ENCODE measurements at regions not wholly inside any gene's neighbourhood (a gene's known extent, or its start where the extent isn't known, plus 50 kb on each side); places are given as distances from the start of the nearest gene placed in this dataset.

- no peak for DNase-seq
Observed at GRCh38 chr2:7286120-7286519, 368.9 kb downstream of the RNF144A start.

GRCh38 chr2:7288484-7288883, 371.3 kb downstream of the RNF144A start:
- DNase-seq: no peak

- DNase-seq: no peak
Observed at GRCh38 chr2:7289697-7290096, 372.5 kb downstream of the RNF144A start.

- no peak for DNase-seq
Observed at GRCh38 chr2:7292154-7292691, 375.0 kb downstream of the RNF144A start.

GRCh38 chr2:7309582-7309981, 392.4 kb downstream of the RNF144A start:
- DNase-seq: no peak

GRCh38 chr2:7324706-7325105, 407.5 kb downstream of the RNF144A start:
- no peak for DNase-seq

- no peak for DNase-seq
Observed at GRCh38 chr2:7325186-7325585, 408.0 kb downstream of the RNF144A start.

- no peak for DNase-seq
Observed at GRCh38 chr2:7329465-7329864, 412.3 kb downstream of the RNF144A start.

- no peak for DNase-seq
Observed at GRCh38 chr2:7333189-7333765, 416.1 kb downstream of the RNF144A start.

GRCh38 chr2:7333960-7334493, 416.8 kb downstream of the RNF144A start:
- DNase-seq: no peak

- DNase-seq: no peak
Observed at GRCh38 chr2:7338961-7339360, 421.7 kb downstream of the RNF144A start.

GRCh38 chr2:7346336-7346735, 429.1 kb downstream of the RNF144A start:
- no peak for DNase-seq

- no peak for DNase-seq
Observed at GRCh38 chr2:7348761-7349160, 431.5 kb downstream of the RNF144A start.

- no peak for DNase-seq
Observed at GRCh38 chr2:7352191-7352590, 435.0 kb downstream of the RNF144A start.

GRCh38 chr2:7353571-7353970, 436.4 kb downstream of the RNF144A start:
- no peak for DNase-seq

GRCh38 chr2:7355781-7356180, 438.6 kb downstream of the RNF144A start:
- DNase-seq: no peak

GRCh38 chr2:7356909-7357584, 439.8 kb downstream of the RNF144A start:
- no peak for DNase-seq

GRCh38 chr2:7357993-7358392, 440.8 kb downstream of the RNF144A start:
- no peak for DNase-seq

- DNase-seq: no peak
Observed at GRCh38 chr2:7358865-7359447, 441.7 kb downstream of the RNF144A start.

- DNase-seq: no peak
Observed at GRCh38 chr2:7363906-7364305, 446.7 kb downstream of the RNF144A start.

GRCh38 chr2:7368211-7368610, 451.0 kb downstream of the RNF144A start:
- no peak for DNase-seq

- no peak for DNase-seq
Observed at GRCh38 chr2:7373156-7373555, 455.9 kb downstream of the RNF144A start.

GRCh38 chr2:7375901-7376300, 458.7 kb downstream of the RNF144A start:
- DNase-seq: no peak

All from hypothalamus (tissue), 51 donors.